ENCODE measurements at regions not wholly inside any gene's neighbourhood (a gene's known extent, or its start where the extent isn't known, plus 50 kb on each side); places are given as distances from the start of the nearest gene placed in this dataset.

GRCh38 chr1:90144820-90145219 lies 149.9 kb downstream of the ZNF326 start:
- Histone ChIP-seq H3K4me3 (no peak overlapping the region), H3K4me1 (replicated peaks in 1 of 2) (no peaks in the 10 kb centered on the region), H3K27ac (no peak overlapping the region), H3K27me3 (no peaks in the 10 kb centered on the region), H3K36me3 (replicated peaks in 1 of 2) (no peaks in the 10 kb centered on the region), H3K9me3 (replicated peaks in 1 of 3) (no peaks in the 10 kb centered on the region)
- intact Hi-C loops (cut with DNase I), result no loop called here
- DNase-seq, result no peak
- TF ChIP-seq CTCF (IDR thresholded peaks at IDR 0.05) (no peak), POLR2A (IDR thresholded peaks at IDR 0.05) (no peak)
- 39 to 88% (median 77%) methylated on average over 1 of the region's 1 CpG for WGBS, 4 donors

- Histone ChIP-seq H3K36me3 (replicated peaks in 1 of 2) (no peaks in the 10 kb centered on the region), H3K4me3 (no peak overlapping the region), H3K4me1 (replicated peaks in 1 of 2) (no peaks in the 10 kb centered on the region), H3K27ac (no peak overlapping the region), H3K9me3 (replicated peaks in 1 of 3) (no peaks in the 10 kb centered on the region), H3K27me3 (no peaks in the 10 kb centered on the region)
- TF ChIP-seq POLR2A (IDR thresholded peaks at IDR 0.05) (no peak), CTCF (IDR thresholded peaks at IDR 0.05) (no peak)
- intact Hi-C loops (cut with DNase I), result no loop called here
- no peak for DNase-seq
- 87 to 94% (median 92%) methylated on average over 1 of the region's 1 CpG for WGBS, 4 donors
Measured at GRCh38 chr1:90143591-90143990, 148.7 kb downstream of the ZNF326 start.

- H3K4me1 ChIP-seq (replicated peaks in 1 of 2), result no peaks in the 10 kb centered on the region
- no peak overlapping the region for H3K4me3 ChIP-seq
- no peaks in the 10 kb centered on the region for H3K36me3 ChIP-seq (replicated peaks in 1 of 2)
- no peak for DNase-seq
- intact Hi-C loops (cut with DNase I), result no loop called here
- no peak for TF ChIP-seq POLR2A (IDR thresholded peaks at IDR 0.05)
- no peak for TF ChIP-seq CTCF (IDR thresholded peaks at IDR 0.05)
- no peaks in the 10 kb centered on the region for H3K9me3 ChIP-seq (replicated peaks in 1 of 3)
- no peak overlapping the region for H3K27ac ChIP-seq
- H3K27me3 ChIP-seq, result no peaks in the 10 kb centered on the region
- 92 to 98% (median 95%) methylated on average over 2 of the region's 2 CpGs for WGBS, 4 donors
Measured at GRCh38 chr1:90142697-90143096, 147.8 kb downstream of the ZNF326 start.

GRCh38 chr1:90139837-90140236 lies 144.9 kb downstream of the ZNF326 start:
- no peak for DNase-seq
- Histone ChIP-seq H3K27ac (no peak overlapping the region), H3K9me3 (replicated peaks in 1 of 3) (peaks cover 0 to 5% (median 0%) of the 10 kb centered on the region in 3 donors), H3K36me3 (replicated peaks in 1 of 2) (no peaks in the 10 kb centered on the region), H3K27me3 (no peaks in the 10 kb centered on the region), H3K4me3 (no peak overlapping the region), H3K4me1 (replicated peaks in 1 of 2) (no peaks in the 10 kb centered on the region)
- TF ChIP-seq CTCF (IDR thresholded peaks at IDR 0.05) (no peak), POLR2A (IDR thresholded peaks at IDR 0.05) (no peak)
- intact Hi-C loops (cut with DNase I), result no loop called here

Measured in adrenal gland (tissue), 9 donors.